Activated naive CD8-positive, alpha-beta T cell treated with anti-CD3 and anti-CD28 coated beads, Interleukin-2, amount 50 U/mL, for 24 hours (primary cell): ENCODE measurements at regions not wholly inside any gene's neighbourhood (a gene's known extent, or its start where the extent isn't known, plus 50 kb on each side); places are given as distances from the start of the nearest gene placed in this dataset.

Source experiments
- ATAC-seq: fragments of 150-1000 bp; cut with Tn5 transposase; one replicate; pipeline ENCODE4 v1.10.0; 2021
- DNase-seq: peaks from one replicate; pipeline ENCODE4 v3.0.0; 2021
- H3K27ac Mint-ChIP-seq: one replicate; pipeline ENCODE4 v1.8.0; 2021; ENCODE audit warnings: mild to moderate bottlenecking, mixed read lengths
- H3K27me3 Mint-ChIP-seq: one replicate; pipeline ENCODE4 v1.8.0; 2021; ENCODE audit warnings: mixed read lengths
- H3K36me3 Mint-ChIP-seq: one replicate; pipeline ENCODE4 v1.8.0; 2021; ENCODE audit warnings: low read depth, mixed read lengths
- H3K4me1 Mint-ChIP-seq: one replicate; pipeline ENCODE4 v1.8.0; 2021; ENCODE audit warnings: mixed read lengths
- H3K4me3 Mint-ChIP-seq: one replicate; pipeline ENCODE4 v1.8.0; 2021; ENCODE audit warnings: mild to moderate bottlenecking, moderate library complexity, mixed read lengths
- H3K9me3 Mint-ChIP-seq: one replicate; pipeline ENCODE4 v1.8.0; 2021; ENCODE audit warnings: mixed read lengths

DNA sequence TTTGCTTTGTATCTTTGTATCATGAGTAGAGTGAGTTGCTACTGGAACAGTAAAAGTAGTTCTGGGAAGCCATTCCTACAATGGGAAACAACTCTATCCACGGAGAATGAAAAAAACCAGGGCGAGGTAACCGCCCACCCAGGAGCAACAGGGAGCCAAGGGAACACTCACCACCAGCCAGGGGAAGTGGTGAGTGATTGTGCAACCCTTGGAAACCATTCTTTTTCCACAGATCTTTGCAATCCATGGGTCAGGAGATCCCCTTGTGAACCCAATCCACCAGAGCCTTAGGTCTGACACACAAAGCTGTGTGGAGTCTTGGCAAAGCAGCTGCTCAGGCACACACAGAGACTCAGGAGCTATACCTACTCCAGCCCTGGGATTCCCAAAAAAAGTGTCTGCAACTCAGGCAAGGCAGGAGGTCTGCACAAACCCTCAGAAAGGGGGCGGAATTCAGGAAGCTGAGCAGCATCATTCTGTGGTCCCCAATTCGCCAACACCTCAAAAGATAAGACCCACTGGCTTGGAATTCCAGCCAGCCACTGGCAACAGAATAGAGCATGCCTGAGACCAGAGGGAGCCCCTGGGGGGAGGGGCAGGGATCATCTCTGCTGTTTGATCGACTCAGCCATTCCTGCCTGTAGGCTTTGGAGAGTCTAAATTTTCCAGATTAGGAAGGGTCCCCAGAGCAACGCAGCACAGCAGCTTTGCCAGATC lies 52.1 kb upstream of the PPFIA2 start:
- Mint-ChIP-seq H3K4me3 (no peak overlapping the region), H3K27ac (no peak overlapping the region), H3K9me3 (peaks cover 6% of the 10 kb centered on the region), H3K4me1 (peaks cover 40% of the 10 kb centered on the region), H3K36me3 (peaks cover 5% of the 10 kb centered on the region), H3K27me3 (peaks cover 16% of the 10 kb centered on the region)
- no peak for DNase-seq
- ATAC-seq, result no peak

DNA sequence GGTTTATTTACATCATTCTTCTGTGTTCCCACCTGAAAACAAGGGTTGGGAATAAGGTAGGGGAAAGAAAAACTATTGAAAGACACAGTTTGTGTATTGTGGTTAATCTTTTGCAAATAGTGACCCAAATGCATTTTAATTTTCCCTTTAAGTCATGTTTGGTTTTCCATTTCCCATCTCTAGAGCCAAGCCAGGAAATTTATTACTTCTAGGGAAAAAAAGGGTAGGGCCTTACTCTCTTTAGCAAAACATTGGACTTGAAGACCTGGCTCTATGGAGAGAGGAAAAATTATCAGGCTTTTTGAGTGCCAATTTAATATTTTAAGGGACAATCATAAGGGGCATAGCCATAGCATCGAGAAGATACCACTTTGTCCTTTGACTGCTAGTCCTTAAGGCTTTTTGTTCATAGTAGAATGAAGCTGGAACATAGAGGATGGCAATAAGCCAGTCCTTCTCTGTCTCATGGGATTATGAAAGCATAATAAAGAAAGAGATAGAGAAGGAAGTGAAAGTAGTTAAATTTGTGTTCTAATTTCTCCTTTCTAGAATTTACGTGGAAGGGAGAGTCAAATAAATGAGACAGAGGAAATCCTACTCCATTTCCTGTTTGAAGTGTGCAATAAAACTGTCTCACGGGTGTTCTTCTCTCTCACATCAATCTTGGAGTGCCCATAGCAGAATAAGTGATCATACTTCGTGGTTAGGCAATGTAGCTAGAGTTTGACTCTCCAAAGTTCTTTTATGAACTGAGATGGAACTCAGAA lies 50.9 kb upstream of the PPFIA2 start:
- Mint-ChIP-seq H3K27me3 (peaks cover 16% of the 10 kb centered on the region), H3K36me3 (peaks cover 5% of the 10 kb centered on the region), H3K4me1 (peaks cover 35% of the 10 kb centered on the region), H3K4me3 (no peak overlapping the region), H3K27ac (peak overlapping the region; percentile 75), H3K9me3 (peaks cover 6% of the 10 kb centered on the region)
- DNase-seq, result no peak
- ATAC-seq, result peak; percentile 74

DNA sequence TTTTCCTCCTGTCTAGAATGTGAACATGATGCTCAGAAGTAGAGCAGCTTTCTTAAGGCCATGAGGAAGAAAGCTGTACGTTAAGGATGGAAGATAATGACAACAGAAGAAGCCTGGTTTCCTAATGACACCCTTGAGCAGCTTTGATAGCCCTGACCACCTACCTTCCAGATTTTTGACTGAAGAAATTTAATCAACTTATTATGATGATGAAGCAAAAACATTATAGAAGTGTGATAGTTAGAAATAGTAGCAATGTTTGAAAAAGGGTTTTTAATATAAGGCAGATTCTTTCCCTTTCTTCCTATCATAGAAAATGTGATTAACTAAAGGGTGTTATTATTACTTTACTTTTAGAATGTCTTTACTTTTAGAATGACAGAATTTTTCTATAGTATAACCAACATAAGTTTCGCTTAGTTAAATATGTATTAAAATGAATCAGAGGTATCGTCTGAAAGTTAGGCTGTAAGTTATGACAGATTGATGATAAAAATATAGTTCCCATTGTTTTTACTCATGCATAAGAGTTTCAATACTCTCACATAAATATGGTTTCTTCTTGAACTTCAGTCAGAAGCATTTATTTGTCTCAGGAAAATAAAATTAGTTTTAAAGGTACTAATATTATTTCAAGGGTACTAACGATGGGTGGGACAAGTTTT lies 50.1 kb upstream of the PPFIA2 start:
- Mint-ChIP-seq H3K27me3 (peaks cover 9% of the 10 kb centered on the region), H3K9me3 (peaks cover 6% of the 10 kb centered on the region), H3K4me1 (peaks cover 31% of the 10 kb centered on the region), H3K4me3 (no peak overlapping the region), H3K27ac (no peak overlapping the region), H3K36me3 (peaks cover 5% of the 10 kb centered on the region)
- peak; percentile 23 for ATAC-seq
- no peak for DNase-seq
